Renal cortical epithelial cell (primary cell): ENCODE measurements at regions not wholly inside any gene's neighbourhood (a gene's known extent, or its start where the extent isn't known, plus 50 kb on each side); places are given as distances from the start of the nearest gene placed in this dataset.
"Not testable (repeated sequence)": the region's sequence is repeated elsewhere in the genome, so short reads cannot be mapped to it uniquely, and the experiment has no call there.

Experiments used
- DNase-seq: peaks from one replicate; pipeline ENCODE4 v3.0.0-alpha.2; 2011; ENCODE audit warnings: low read depth

DNA sequence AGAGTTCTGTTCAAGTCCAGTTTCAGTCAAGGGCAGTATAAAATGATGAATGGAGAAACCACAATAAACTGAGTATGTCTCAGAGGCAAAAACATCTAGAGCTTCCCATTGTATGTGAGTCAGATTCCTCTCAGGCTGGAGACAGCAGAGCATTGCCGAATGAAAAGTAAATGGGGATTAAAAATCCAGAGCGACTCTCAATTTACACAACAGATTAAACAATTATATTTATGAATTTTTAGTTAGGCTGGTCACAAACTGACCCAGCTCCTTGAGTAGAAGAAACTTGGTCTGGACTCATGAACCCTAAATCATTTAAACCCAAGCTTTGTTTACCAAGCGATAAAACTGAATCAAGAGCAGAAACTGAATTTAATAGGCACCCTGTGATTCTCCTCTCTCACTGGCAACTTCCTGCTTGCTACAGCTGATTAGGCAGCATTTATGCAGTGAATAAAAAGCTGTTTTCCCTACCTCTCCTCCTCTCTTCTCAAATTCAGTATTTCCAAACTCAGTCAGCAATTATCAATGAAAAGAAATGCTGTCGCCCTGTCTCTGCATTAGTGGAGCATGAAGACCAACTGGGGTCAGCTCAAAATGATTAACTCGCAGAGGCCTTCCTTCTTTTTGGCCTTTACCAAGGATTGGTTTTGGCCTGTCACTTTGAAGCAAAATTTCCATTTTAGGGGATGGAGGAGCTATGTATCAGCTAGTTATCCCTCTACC lies 568.0 kb downstream of the PDHA2 start:
- DNase-seq, result peak; percentile 75

DNA sequence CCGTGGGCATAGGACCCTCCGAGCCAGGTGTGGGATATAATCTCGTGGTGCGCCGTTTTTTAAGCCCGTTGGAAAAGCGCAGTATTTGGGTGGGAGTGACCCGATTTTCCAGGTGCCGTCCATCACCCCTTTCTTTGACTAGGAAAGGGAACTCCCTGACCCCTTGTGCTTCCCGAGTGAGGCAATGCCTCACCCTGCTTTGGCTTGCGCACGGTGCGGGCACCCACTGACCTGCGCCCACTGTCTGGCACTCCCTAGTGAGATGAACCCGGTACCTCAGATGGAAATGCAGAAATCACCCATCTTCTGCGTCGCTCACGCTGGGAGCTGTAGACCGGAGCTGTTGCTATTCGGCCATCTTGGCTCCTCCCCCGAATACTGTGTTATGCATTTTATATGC lies 575.0 kb downstream of the PDHA2 start:
- DNase-seq, result not testable (repeated sequence)

DNA sequence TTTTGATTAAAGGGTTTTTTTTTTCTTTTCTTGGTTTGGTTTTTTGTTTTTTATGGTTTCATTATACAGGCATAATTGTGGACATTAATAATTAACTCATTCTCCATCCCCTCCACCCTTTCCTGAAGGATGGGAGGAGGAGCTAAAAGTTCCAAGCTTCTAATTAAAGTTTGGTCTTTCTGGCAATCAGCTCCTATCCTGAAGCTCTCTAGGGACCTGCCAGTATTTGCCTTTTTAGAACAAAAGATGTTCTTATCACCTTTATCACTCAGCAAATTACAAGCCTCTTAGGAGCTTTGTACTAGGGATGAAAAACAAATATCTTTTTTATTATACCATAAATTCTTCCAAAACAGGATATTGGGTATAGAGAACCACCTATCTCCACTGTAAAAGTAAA lies 589.8 kb downstream of the PDHA2 start:
- no peak for DNase-seq

DNA sequence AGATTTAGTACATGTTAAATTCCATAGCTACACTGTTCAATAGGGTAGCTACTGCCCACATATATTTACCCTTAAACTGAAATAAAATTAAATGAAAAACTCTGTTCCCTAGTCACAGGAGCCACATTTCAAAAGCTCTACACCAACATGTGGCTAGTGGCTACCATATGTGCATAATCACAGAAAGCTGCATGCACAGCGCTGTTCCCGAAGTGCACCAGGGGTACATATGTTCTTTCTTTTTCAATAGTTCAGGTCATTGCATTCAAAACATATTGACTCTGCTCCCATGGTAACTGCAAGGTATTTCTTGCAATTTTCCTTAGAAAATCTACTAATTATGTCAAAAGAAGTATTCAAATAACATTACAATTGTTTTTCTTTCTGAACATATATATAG lies 591.2 kb downstream of the PDHA2 start:
- DNase-seq, result no peak

DNA sequence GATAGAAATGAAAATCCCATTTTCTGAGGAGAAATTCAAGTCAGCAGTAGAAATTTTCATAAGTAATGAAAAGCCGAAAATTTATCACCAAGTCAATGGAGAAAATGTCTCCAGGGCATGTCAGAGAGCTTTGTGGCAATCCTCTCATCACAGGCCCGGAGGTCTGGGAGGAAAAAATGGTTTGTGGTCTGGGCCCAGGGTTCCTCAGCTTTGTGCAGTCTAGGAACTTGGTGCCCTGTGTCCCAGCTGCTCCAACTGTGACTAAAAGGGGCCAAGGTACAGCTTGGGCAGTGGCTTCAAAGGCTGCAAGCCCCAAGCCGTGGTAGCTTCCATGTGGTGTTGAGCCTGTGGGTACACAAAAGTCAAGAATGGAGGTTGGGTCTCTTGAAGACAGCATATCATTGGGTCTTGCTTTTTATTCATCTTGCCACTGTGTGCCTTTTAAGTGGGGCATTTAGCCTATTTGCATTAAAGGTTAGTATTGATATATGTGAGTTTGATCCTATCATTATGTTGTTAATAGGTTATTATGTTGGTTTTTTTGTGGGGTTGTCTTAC lies 608.5 kb downstream of the PDHA2 start:
- DNase-seq, result no peak

DNA sequence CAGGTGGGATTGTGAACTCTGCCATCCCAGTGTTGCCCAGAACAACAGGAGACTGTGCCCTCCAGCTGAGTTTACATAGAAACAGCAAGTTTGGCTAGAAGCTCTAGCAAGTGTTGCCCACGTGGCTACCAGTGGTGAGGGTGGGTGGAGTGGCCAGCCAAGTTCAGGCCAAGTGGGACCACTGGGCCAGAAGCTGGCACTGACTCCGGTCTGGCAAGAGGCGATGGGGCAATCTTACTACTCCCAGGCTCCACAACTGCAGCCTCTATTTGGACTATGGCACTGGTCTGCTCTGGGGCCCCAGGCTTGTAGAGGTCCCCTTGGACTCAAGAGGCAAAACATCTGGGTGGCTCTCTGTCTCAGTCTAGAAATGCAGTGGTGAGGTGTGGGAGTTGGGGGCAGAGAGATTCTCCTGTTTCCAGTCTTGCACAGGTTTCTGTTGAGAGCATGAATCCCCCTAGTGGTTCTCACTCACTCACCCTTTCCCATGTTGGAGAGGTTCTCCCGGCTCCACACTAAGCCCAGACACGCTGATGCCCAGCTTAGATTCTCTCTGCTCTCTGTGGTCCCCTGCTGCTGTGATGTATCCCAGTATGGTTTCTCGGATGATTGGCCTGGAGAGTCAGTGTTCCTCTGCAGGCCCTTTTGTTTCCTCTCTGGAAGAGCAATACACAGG lies 615.3 kb downstream of the PDHA2 start:
- DNase-seq, result no peak

DNA sequence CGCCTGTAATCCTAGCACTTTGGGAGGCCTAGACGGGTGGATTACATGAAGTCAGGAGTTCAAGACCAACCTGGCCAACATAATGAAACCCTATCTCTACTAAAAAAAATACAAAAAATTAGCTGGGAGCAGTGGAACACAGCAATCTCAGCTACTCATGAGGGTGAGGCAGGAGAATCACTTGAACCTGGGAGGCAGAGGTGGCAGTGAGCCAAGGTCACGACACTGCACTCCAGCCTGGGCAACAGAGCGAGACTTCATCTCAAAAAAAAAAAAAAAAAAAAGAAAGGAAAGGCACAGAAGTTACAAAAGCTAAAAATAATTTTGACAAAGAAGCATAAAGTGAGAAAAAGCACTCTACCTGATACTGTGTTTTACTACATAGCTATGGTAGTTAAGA lies 618.1 kb downstream of the PDHA2 start:
- DNase-seq, result not testable (repeated sequence)

DNA sequence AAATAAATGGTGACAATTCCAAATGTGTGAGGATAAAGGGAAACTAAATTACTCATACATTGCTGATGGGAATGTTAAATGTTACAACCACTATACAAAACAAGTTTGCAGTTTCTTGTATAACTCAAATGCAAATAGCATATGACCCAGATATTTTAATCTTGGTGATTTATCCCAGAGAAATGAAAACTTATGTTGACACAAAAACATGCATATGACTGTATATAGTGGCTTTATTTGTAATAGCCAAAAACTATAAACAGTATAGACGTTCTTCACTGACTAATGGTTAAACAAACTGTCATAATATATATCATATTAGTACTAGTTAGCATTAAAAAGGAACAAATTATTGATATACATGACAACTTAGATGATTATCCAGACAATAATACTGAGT lies 619.2 kb downstream of the PDHA2 start:
- no peak for DNase-seq

DNA sequence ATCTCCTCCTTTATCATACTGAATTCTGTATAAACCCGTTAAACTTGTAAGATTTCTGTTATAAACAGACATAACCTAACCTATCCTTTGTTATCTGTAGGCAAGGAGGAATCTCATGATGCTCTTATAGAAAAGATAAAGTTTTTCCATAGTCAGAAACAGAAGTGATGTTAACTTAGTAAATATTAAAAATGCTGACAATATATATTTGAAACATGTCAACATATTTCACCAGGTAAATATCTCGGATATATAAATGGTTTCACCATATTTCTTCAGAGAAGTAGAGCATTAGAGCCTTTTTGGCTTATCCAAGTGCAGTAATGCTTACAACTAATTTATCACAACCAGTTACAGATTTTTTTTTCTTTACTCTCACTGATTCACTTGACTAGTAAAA lies 625.9 kb downstream of the PDHA2 start:
- no peak for DNase-seq

DNA sequence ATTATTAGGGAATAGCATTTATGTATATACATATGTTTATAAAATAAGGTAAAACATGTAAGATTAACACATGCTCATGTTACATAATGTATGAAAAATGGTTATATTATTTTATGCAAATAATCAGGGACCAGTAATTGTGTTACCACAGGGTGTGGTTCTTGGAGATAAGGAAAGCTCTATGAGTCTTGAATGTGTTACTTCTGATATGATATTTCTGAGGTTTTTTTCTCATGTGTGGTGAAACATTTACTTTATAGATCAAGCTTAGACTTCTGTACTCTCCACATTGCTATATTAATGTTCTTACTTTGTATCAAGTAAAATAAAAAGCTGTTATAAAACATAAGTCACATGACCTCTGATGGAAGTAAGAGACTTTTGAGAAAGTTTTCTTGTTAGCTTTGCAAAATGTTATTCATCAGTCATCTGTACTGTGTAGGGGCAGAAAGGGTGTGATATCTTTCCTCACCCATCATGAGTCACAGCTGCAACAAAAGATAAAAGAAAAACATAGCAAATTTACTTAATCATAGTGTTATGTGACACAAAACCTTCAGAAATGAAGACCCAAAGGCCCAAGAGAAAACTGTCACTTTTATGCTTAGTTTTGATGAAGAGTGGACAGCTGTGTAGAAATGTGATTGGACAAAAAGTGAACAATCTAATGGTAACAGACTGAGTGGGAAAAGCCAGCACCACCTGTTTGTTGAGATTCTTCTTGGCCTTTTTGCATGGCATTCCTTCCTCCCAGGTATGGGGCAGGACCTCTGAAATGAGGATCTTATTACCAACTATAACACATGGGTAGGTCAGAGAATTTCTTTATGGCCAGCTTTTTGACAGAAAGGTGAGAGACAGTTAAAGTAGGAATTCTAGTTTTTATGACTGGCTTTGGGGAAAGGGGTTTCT lies 632.3 kb downstream of the PDHA2 start:
- no peak for DNase-seq

DNA sequence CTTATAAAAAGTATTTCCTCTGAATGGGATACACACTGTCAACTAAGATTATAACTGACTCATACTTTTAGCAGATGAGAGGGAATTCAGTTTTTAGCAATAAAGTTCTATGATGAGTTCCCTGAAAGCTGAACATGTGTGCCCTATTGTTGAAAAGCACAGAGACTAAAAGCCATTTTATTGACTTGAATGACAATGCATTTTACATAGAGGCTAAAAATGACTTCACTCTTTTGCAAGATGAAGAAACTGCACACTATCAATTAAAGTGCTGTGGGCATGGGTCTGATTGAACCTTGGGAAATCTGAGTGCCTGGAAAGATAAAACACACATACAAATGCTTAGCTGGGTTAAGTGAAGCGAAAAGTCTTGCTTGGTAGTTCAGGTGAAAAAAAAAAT lies 633.4 kb downstream of the PDHA2 start:
- peak; percentile 13 for DNase-seq

DNA sequence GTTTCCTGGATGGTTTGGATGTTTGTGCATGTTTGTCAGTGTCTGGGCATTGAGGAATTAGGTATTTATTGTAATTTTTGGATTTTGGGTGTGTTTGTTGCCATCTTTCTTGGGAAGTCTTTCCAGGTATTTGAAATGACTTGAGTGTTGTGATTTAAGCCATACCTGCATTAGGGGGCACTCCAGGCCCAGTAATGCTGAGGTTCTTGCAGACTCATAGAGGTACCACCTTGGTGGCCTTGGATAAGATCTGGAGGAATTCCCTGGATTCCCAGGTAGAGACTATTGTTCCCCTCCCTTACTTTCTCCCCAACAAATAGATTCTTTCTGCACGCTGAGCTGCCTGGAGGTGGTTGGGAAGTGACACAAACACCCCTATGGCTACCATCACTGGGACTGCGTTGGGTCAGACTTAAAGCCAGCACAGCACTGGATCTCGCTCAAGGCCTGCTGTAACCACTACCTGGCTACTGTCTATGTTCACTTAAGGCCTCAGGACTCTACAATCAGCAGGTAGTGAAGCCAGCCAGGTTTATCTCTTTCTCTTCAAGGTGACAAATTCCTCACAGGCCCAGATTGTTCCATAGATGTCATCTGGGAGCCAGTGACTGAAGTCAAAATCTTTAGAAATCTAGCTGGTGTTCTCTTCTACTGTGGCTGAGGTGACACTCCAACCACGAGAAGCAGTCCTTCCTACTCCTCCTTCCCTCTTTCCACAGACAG lies 643.6 kb downstream of the PDHA2 start:
- no peak for DNase-seq

DNA sequence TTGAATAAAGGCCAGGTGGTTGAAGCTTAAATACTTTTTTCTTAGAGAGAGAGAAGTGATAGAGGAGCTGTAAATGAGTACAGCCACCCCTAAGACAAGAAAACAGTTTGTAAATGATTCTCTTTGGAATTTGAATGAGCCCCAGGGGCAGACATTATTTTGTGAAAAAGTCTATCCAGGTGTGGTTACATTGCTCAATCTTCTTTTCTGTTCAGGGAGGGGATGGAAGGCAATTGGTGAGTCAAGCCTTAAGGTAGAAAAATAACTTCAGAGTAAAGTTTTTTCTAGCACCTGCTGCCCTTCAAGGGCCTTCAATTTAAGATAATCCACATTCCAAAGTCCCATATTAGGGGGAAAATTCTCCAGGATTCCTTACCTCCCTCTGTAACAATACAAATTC lies 646.7 kb downstream of the PDHA2 start:
- no peak for DNase-seq

DNA sequence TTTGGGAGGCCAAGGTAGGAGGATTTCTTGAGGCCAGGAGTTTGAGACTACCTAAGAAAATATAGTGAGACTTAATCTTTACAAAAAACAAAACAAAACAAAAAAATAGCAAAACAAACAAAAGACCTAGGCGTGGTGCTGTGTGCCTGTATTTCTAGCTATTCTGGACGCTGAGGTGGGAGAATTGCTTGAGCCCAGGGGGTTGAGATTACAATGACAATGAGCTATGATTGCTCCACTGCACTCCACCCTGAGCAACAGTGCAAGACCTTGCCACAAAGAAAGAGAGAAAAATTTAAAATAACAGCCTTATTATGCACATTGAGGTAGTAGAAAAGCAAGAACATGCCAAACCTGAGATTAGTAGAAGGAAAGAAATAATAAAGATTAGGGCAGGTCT lies 657.7 kb downstream of the PDHA2 start:
- DNase-seq, result no peak

DNA sequence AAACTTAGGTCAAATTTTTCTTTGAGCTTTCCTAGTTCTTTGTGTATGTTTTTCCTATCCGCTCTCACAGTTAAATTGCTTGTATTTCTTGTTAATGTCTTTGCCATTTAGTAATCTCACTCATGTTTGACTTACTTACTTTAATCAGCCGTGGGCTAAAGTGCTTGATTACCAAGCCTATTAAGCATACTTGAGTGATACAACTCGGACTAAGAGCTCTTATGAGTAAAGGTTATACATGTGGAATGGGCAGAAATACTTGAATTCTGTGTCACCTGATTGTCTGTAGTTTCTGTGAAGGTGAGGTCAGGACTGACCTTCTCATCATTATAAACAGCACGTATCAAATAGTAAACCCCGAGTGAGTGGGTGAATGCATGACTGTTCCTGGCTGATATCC lies 664.5 kb downstream of the PDHA2 start:
- no peak for DNase-seq

DNA sequence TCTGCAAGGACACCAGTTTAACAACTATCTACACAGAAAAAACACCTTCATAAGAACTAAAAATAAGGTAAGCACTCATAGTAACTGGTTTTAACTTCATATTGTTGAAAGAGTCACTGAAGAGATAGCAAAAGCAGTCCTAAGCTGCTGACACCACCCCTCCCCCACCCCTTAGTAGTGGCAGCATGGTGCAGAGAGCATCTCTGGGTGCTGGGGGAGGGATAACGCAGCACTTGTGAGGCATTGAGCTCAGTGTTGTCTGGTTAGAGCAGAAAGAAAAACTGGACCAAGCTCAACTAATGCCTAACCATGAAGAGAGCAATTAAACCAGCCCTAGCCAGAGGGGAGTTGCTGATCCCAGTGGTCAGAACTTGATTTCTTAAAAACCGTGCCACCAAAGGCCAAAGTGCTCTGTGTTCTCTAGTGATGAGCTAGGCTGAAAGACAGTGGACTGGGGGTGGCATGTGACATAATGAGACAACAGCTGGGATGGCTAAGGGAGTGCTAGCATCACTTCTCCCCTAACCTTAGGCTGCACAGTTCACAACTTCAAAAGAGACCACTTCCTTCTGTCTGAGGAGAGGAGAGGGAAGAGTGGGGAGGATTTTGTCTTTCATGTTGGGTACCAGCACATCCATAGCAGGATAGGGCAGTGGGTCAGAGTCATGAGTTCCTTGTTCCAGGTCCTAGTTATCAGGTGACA lies 669.3 kb downstream of the PDHA2 start:
- DNase-seq, result no peak

DNA sequence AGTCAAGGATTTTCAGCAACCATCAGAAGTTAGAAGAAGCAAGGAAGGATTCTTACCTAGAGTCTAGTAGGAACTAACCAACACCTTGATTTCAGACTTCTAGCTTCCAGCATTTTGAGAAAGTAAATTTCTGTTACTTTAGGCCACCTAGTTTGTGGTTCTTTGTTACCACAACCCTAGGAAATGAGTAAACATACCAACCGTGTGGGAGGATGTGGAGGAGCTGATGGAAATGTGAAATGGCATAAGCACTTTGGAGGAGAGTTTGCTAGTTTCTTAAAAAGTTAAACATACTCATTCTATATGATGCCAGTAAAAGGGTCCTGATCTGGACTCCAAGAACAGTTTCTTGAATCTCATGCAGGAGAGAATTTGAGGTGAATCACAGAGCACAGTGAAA lies 679.4 kb downstream of the PDHA2 start:
- DNase-seq, result no peak

DNA sequence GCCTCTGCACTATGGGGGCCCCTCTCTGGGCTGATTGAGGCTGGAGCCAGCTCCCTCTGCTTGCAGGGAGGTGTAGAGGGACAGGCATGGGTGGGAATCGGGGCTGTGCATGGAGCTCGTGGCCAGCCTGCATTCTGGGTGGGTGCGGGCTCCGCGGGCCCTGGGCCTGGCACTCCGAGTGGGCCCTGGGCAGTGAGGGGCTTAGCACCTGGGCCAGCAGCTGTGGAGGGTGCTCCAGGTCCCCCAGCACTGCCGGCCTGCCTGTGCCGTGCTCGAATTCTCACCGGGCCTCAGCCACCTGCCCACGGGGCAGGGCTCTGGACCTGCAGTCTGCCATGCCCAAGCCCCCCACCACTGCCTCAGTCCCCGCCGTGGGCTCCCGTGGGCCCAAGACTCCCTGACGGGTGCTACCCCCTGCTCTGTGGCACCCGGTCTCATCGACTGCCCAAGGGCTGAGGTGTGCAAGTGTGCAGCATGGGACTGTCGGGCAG lies 681.2 kb downstream of the PDHA2 start:
- DNase-seq, result no peak

DNA sequence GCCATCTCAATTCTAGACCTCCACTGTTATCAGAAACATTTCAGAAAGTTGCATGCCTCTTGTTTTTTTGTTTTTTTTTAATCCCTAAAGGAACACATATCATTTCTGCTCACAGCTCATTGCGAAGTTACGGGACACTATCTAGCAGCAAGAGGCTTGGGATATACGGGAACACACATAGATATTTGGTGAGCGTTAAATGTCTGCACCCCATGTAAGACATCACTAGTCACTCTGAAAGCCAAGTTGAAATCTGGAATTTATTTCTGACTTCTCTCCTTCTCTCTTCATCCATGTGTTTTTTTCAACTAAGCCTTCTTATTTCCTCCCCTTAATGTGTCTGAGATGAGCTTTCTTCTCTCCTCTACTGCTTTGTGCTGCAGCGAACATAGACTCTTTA lies 683.7 kb downstream of the PDHA2 start:
- DNase-seq, result no peak

DNA sequence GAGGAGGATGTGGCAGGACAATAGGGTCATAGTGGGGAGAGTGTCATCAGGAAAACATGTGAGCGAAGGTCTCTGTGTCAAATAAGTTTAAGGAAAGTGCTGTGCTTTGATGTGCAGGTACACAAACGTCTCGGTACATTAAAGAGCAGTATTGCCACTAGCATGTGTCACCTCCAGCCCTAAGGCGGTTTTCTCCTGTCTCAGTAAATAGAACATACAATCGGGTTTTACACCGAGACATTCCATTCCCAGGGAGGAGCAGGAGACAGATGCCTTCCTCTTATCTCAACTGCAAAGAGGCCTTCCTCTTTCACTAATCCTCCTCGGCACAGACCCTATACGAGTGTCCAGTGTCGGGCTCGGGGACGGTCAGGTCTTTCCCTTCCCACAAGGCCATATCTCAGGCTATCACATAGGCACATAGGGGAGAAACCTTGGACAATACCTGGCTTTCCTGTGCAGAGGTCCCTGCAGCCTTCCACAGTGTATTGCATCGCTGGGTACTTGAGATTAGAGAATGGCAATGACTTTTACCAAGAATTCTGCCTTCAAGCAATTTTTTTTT lies 684.5 kb downstream of the PDHA2 start:
- DNase-seq, result no peak

DNA sequence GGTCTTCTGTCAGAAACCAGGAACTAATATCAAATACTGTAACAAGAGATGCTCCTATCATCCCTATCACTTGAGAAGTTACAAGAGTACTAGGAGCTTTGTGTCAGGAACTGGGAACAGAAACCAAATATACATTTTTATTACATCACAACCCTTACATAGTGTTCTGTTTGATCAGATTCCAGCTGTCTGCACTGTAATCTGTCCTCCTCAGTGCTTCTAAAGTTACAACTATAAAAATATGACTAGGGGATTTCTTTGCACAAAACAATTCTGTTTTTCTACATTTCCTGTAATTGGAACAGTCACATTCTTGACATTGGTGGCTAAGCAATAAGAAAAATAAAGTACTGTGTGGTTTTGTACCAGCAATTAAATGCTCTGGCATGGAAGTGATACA lies 686.0 kb downstream of the PDHA2 start:
- peak; percentile 20 for DNase-seq
